ENCODE measurements at regions not wholly inside any gene's neighbourhood (a gene's known extent, or its start where the extent isn't known, plus 50 kb on each side); places are given as distances from the start of the nearest gene placed in this dataset.

GRCh38 chr15:70212286-70212962 lies 114.7 kb upstream of the TLE3 start:
- TF ChIP-seq POLR2A (IDR thresholded peaks at IDR 0.05) = no peak
- no peak for TF ChIP-seq CTCF (IDR thresholded peaks at IDR 0.05)
